HL-60 (cell line): ENCODE measurements at regions not wholly inside any gene's neighbourhood (a gene's known extent, or its start where the extent isn't known, plus 50 kb on each side); places are given as distances from the start of the nearest gene placed in this dataset.

ENCODE experiments used
- CTCF ChIP-seq: IDR thresholded peaks from one replicate; pipeline ENCODE4 v1.5.1; 2011; ENCODE audit warnings: low read length, control low read depth, inconsistent platforms; ENCODE audit not compliant: insufficient read depth
- GABPA ChIP-seq: IDR thresholded peaks from 2 replicates; pipeline ENCODE4 v1.6.1; 2012; ENCODE audit warnings: low read depth
- POLR2AphosphoS5 ChIP-seq: IDR thresholded peaks from 2 replicates; pipeline ENCODE4 v1.6.1; 2012; ENCODE audit warnings: low read depth
- SPI1 ChIP-seq: IDR thresholded peaks from 2 replicates; pipeline ENCODE4 v1.6.1; 2012; ENCODE audit warnings: low read depth, mild to moderate bottlenecking, borderline replicate concordance

- TF ChIP-seq CTCF: no peak
- no peak for TF ChIP-seq POLR2AphosphoS5
- no peak for TF ChIP-seq GABPA
- no peak for TF ChIP-seq SPI1
These were observed 89.6 kb downstream of the KIF4B start for GRCh38 chr5:155103146-155103545.
